ENCODE measurements at regions not wholly inside any gene's neighbourhood (a gene's known extent, or its start where the extent isn't known, plus 50 kb on each side); places are given as distances from the start of the nearest gene placed in this dataset.

- TF ChIP-seq CTCF (IDR thresholded peaks at IDR 0.05) (no peak), POLR2A (IDR thresholded peaks at IDR 0.05) (no peak)
Measured at GRCh38 chr5:124195411-124195810, 551.0 kb downstream of the ZNF608 start.

All from uterus (tissue), 2 donors.